LNCaP clone FGC (cell line): ENCODE measurements at regions not wholly inside any gene's neighbourhood (a gene's known extent, or its start where the extent isn't known, plus 50 kb on each side); places are given as distances from the start of the nearest gene placed in this dataset.

Source experiments
- DNase-seq: peaks from one replicate; pipeline ENCODE4 v3.0.0-alpha.2; 2011; ENCODE audit warnings: low read depth
- H3K4me3 ChIP-seq: 2 replicates; pipeline ENCODE4 v1.5.1; 2011; ENCODE audit warnings: mild to moderate bottlenecking, low read depth, low read length, control low read depth
- CTCF ChIP-seq: IDR thresholded peaks from 2 replicates; pipeline ENCODE4 v1.5.1; 2012; ENCODE audit warnings: mild to moderate bottlenecking; ENCODE audit not compliant: control insufficient read depth, insufficient read depth; ENCODE audit errors: extremely low read depth

GRCh38 chr17:33789658-33790057 is 465.4 kb upstream of the CCL2 start:
- no peak for TF ChIP-seq CTCF
- H3K4me3 ChIP-seq, result no peak overlapping the region
- no peak for DNase-seq

GRCh38 chr17:33797181-33797580 is 457.9 kb upstream of the CCL2 start:
- DNase-seq, result no peak
- H3K4me3 ChIP-seq, result no peak overlapping the region
- TF ChIP-seq CTCF, result no peak

GRCh38 chr17:33798308-33798707 is 456.8 kb upstream of the CCL2 start:
- H3K4me3 ChIP-seq, result no peak overlapping the region
- no peak for DNase-seq
- no peak for TF ChIP-seq CTCF

GRCh38 chr17:33802349-33803198 is 452.5 kb upstream of the CCL2 start:
- DNase-seq, result no peak
- no peak for TF ChIP-seq CTCF
- no peak overlapping the region for H3K4me3 ChIP-seq

- no peak for TF ChIP-seq CTCF
- DNase-seq, result no peak
- H3K4me3 ChIP-seq, result no peak overlapping the region
Observed at GRCh38 chr17:33803199-33803685, 451.8 kb upstream of the CCL2 start.

GRCh38 chr17:33803686-33804085 is 451.4 kb upstream of the CCL2 start:
- DNase-seq, result no peak
- no peak overlapping the region for H3K4me3 ChIP-seq
- TF ChIP-seq CTCF, result no peak

- DNase-seq, result no peak
- TF ChIP-seq CTCF, result no peak
Observed at GRCh38 chr17:33804401-33804800, 450.7 kb upstream of the CCL2 start.

More at GRCh38 chr17:33804401-33804800, 450.7 kb upstream of the CCL2 start:
- H3K4me3 ChIP-seq, result no peak overlapping the region
